ENCODE measurements at regions not wholly inside any gene's neighbourhood (a gene's known extent, or its start where the extent isn't known, plus 50 kb on each side); places are given as distances from the start of the nearest gene placed in this dataset.

- no peak for TF ChIP-seq CTCF (IDR thresholded peaks at IDR 0.05)
- TF ChIP-seq POLR2A (IDR thresholded peaks at IDR 0.05) = no peak
Observed at GRCh38 chr6:6785163-6785521, 196.6 kb downstream of the LY86 start.
